ENCODE measurements at regions not wholly inside any gene's neighbourhood (a gene's known extent, or its start where the extent isn't known, plus 50 kb on each side); places are given as distances from the start of the nearest gene placed in this dataset.

GRCh38 chr5:4419281-4419680, 720.8 kb upstream of the ADAMTS16 start:
- TF ChIP-seq SP1 (IDR thresholded peaks at IDR 0.05) (no peak), ARNT (IDR thresholded peaks at IDR 0.05) (no peak), FOXK2 (IDR thresholded peaks at IDR 0.05) (no peak), ZNF384 (IDR thresholded peaks at IDR 0.05) (no peak), ELF4 (IDR thresholded peaks at IDR 0.05) (no peak), CTBP1 (IDR thresholded peaks at IDR 0.05; ENCODE audit: borderline replicate concordance) (no peak), FOXA1 (IDR thresholded peaks at IDR 0.05) (no peak), L3MBTL2 (conservative IDR thresholded peaks at IDR 0.05) (no peak), HDGF (IDR thresholded peaks at IDR 0.05; ENCODE audit: borderline replicate concordance) (no peak)

All from HEK293T (cell line).